ENCODE measurements at regions not wholly inside any gene's neighbourhood (a gene's known extent, or its start where the extent isn't known, plus 50 kb on each side); places are given as distances from the start of the nearest gene placed in this dataset.

- ATAC-seq (replicated peaks in 1 of 4) (no peak), DNase-seq (no peak)
- Mint-ChIP-seq H3K27ac (no peak overlapping the region), H3K27me3 (peaks cover 7 to 14% of the 10 kb centered on the region in 2 donors), H3K36me3 (no peaks in the 10 kb centered on the region), H3K4me1 (peaks cover 12 to 15% (median 13%) of the 10 kb centered on the region in 3 donors), H3K4me3 (no peak overlapping the region), H3K9me3 (peaks cover 8 to 17% (median 8%) of the 10 kb centered on the region in 3 donors)
- CTCF ChIA-PET, result interaction anchor here in 1 of 2 donors (0.6 kb wide), 1 partner anchor 865 kb away, joined by 7 read pairs; no protein-coding TSS in a partner anchor
- Histone ChIP-seq H3K36me3 (ENCODE audit: control insufficient read depth in 2 of 2, extremely low read depth in 1 of 2, insufficient read depth in 1 of 2, low read length in 1 of 2) (no peaks in the 10 kb centered on the region), H3K4me1 (ENCODE audit: control insufficient read depth in 1 of 2, extremely low read depth in 1 of 2, insufficient read depth in 2 of 2, low read length in 2 of 2) (no peaks in the 10 kb centered on the region), H3K27me3 (replicated peaks in 1 of 2; ENCODE audit: control insufficient read depth in 2 of 2, extremely low read depth in 1 of 2, insufficient read depth in 2 of 2, low read length in 1 of 2) (peaks cover 0 to 18% of the 10 kb centered on the region in 2 experiments), H3K27ac (ENCODE audit: low read length) (no peak overlapping the region), H3K9me3 (no peaks in the 10 kb centered on the region), H3K4me3 (ENCODE audit: control insufficient read depth in 1 of 2, extremely low read depth in 1 of 2, low read length in 1 of 2) (no peak overlapping the region)
- 90% methylated on average over 3 of the region's 6 CpGs for WGBS (ENCODE audit: insufficient coverage)
- POLR2A ChIA-PET, result no interaction called here
Measured at GRCh38 chr14:104496095-104496494, 83.5 kb upstream of the C14orf180 start.

GRCh38 chr14:104499784-104500760, 79.5 kb upstream of the C14orf180 start:
- Histone ChIP-seq H3K4me1 (ENCODE audit: control insufficient read depth in 1 of 2, extremely low read depth in 1 of 2, insufficient read depth in 2 of 2, low read length in 2 of 2) (no peaks in the 10 kb centered on the region), H3K4me3 (ENCODE audit: control insufficient read depth in 1 of 2, extremely low read depth in 1 of 2, low read length in 1 of 2) (no peak overlapping the region), H3K27me3 (replicated peaks in 1 of 2; ENCODE audit: control insufficient read depth in 2 of 2, extremely low read depth in 1 of 2, insufficient read depth in 2 of 2, low read length in 1 of 2) (peaks cover 0 to 33% of the 10 kb centered on the region in 2 experiments), H3K36me3 (ENCODE audit: control insufficient read depth in 2 of 2, extremely low read depth in 1 of 2, insufficient read depth in 1 of 2, low read length in 1 of 2) (no peaks in the 10 kb centered on the region), H3K27ac (ENCODE audit: low read length) (no peak overlapping the region), H3K9me3 (no peaks in the 10 kb centered on the region)
- H3K36me3 Mint-ChIP-seq, result no peaks in the 10 kb centered on the region
- H3K27ac Mint-ChIP-seq, result no peak overlapping the region
- WGBS (ENCODE audit: insufficient coverage), result 75% methylated on average over 11 of the region's 15 CpGs
- ChIA-PET CTCF (interaction anchor here in 1 of 2 donors (0.6 kb wide), 1 partner anchor 663 kb away, joined by 4 read pairs; no protein-coding TSS in a partner anchor), POLR2A (interaction anchor here in 1 of 2 donors (0.6 kb wide), 1 partner anchor 342 kb away, joined by 4 read pairs; no protein-coding TSS in a partner anchor)
- ATAC-seq (replicated peaks in 1 of 4) (no peak), DNase-seq (no peak)
- no peak overlapping the region for H3K4me3 Mint-ChIP-seq
- H3K9me3 Mint-ChIP-seq, result peaks cover 15 to 30% (median 17%) of the 10 kb centered on the region in 3 donors
- no peaks in the 10 kb centered on the region for H3K4me1 Mint-ChIP-seq
- peaks cover 13 to 17% of the 10 kb centered on the region in 2 donors for H3K27me3 Mint-ChIP-seq

- no CpG with 5 or more reads among the region's 1 CpG for WGBS (ENCODE audit: insufficient coverage)
- DNase-seq, result no peak
- H3K9me3 Mint-ChIP-seq, result peaks cover 10 to 21% (median 12%) of the 10 kb centered on the region in 3 donors
- peaks cover 11 to 12% of the 10 kb centered on the region in 2 donors for H3K27me3 Mint-ChIP-seq
- Histone ChIP-seq H3K4me1 (ENCODE audit: control insufficient read depth in 1 of 2, extremely low read depth in 1 of 2, insufficient read depth in 2 of 2, low read length in 2 of 2) (no peaks in the 10 kb centered on the region), H3K27me3 (replicated peaks in 1 of 2; ENCODE audit: control insufficient read depth in 2 of 2, extremely low read depth in 1 of 2, insufficient read depth in 2 of 2, low read length in 1 of 2) (peaks cover 0 to 49% of the 10 kb centered on the region in 2 experiments), H3K27ac (ENCODE audit: low read length) (no peak overlapping the region), H3K36me3 (ENCODE audit: control insufficient read depth in 2 of 2, extremely low read depth in 1 of 2, insufficient read depth in 1 of 2, low read length in 1 of 2) (no peaks in the 10 kb centered on the region), H3K4me3 (ENCODE audit: control insufficient read depth in 1 of 2, extremely low read depth in 1 of 2, low read length in 1 of 2) (no peak overlapping the region), H3K9me3 (no peaks in the 10 kb centered on the region)
- H3K4me1 Mint-ChIP-seq, result no peaks in the 10 kb centered on the region
- no peak overlapping the region for H3K27ac Mint-ChIP-seq
- no peak overlapping the region for H3K4me3 Mint-ChIP-seq
- ChIA-PET CTCF (no interaction called here), POLR2A (no interaction called here)
- ATAC-seq (replicated peaks in 1 of 4), result no peak
- H3K36me3 Mint-ChIP-seq, result no peaks in the 10 kb centered on the region
Measured at GRCh38 chr14:104502060-104502459, 77.5 kb upstream of the C14orf180 start.

- Histone ChIP-seq H3K27me3 (replicated peaks in 1 of 2; ENCODE audit: control insufficient read depth in 2 of 2, extremely low read depth in 1 of 2, insufficient read depth in 2 of 2, low read length in 1 of 2) (peaks cover 0 to 53% of the 10 kb centered on the region in 2 experiments), H3K36me3 (ENCODE audit: control insufficient read depth in 2 of 2, extremely low read depth in 1 of 2, insufficient read depth in 1 of 2, low read length in 1 of 2) (no peaks in the 10 kb centered on the region), H3K4me1 (ENCODE audit: control insufficient read depth in 1 of 2, extremely low read depth in 1 of 2, insufficient read depth in 2 of 2, low read length in 2 of 2) (no peaks in the 10 kb centered on the region), H3K9me3 (no peaks in the 10 kb centered on the region), H3K27ac (ENCODE audit: low read length) (no peak overlapping the region), H3K4me3 (ENCODE audit: control insufficient read depth in 1 of 2, extremely low read depth in 1 of 2, low read length in 1 of 2) (no peak overlapping the region)
- ChIA-PET CTCF (no interaction called here), POLR2A (interaction anchor here in 1 of 2 donors (0.7 kb wide), 1 partner anchor 16 kb away, joined by 3 read pairs; no protein-coding TSS in a partner anchor)
- ATAC-seq (replicated peaks in 1 of 4) (no peak), DNase-seq (no peak)
- 54% methylated on average over 5 of the region's 6 CpGs for WGBS (ENCODE audit: insufficient coverage)
- H3K36me3 Mint-ChIP-seq, result no peaks in the 10 kb centered on the region
- H3K27ac Mint-ChIP-seq, result no peak overlapping the region
- H3K9me3 Mint-ChIP-seq, result peaks cover 10 to 21% (median 12%) of the 10 kb centered on the region in 3 donors
- H3K27me3 Mint-ChIP-seq, result peaks cover 17 to 18% of the 10 kb centered on the region in 2 donors
- no peaks in the 10 kb centered on the region for H3K4me1 Mint-ChIP-seq
- no peak overlapping the region for H3K4me3 Mint-ChIP-seq
Measured at GRCh38 chr14:104503691-104504090, 75.9 kb upstream of the C14orf180 start.

GRCh38 chr14:104504172-104504735, 75.3 kb upstream of the C14orf180 start:
- Histone ChIP-seq H3K27ac (ENCODE audit: low read length) (no peak overlapping the region), H3K36me3 (ENCODE audit: control insufficient read depth in 2 of 2, extremely low read depth in 1 of 2, insufficient read depth in 1 of 2, low read length in 1 of 2) (no peaks in the 10 kb centered on the region), H3K27me3 (replicated peaks in 1 of 2; ENCODE audit: control insufficient read depth in 2 of 2, extremely low read depth in 1 of 2, insufficient read depth in 2 of 2, low read length in 1 of 2) (peaks cover 0 to 52% of the 10 kb centered on the region in 2 experiments), H3K4me3 (ENCODE audit: control insufficient read depth in 1 of 2, extremely low read depth in 1 of 2, low read length in 1 of 2) (no peak overlapping the region), H3K9me3 (no peaks in the 10 kb centered on the region), H3K4me1 (ENCODE audit: control insufficient read depth in 1 of 2, extremely low read depth in 1 of 2, insufficient read depth in 2 of 2, low read length in 2 of 2) (no peaks in the 10 kb centered on the region)
- no peak for ATAC-seq (replicated peaks in 1 of 4)
- no peak overlapping the region for H3K27ac Mint-ChIP-seq
- H3K27me3 Mint-ChIP-seq, result peaks cover 17 to 18% of the 10 kb centered on the region in 2 donors
- H3K36me3 Mint-ChIP-seq, result no peaks in the 10 kb centered on the region
- no peak overlapping the region for H3K4me3 Mint-ChIP-seq
- ChIA-PET CTCF (no interaction called here), POLR2A (no interaction called here)
- 83% methylated on average over 7 of the region's 7 CpGs for WGBS (ENCODE audit: insufficient coverage)
- no peak for DNase-seq
- H3K4me1 Mint-ChIP-seq, result no peaks in the 10 kb centered on the region
- H3K9me3 Mint-ChIP-seq, result peaks cover 10 to 21% (median 12%) of the 10 kb centered on the region in 3 donors
